SK-N-SH treated with all-trans-retinoic acid at 6 μM for 48 hours (cell line): ENCODE measurements at regions not wholly inside any gene's neighbourhood (a gene's known extent, or its start where the extent isn't known, plus 50 kb on each side); places are given as distances from the start of the nearest gene placed in this dataset.

Experiments
- ESRRG ChIP-seq: fragments of 250-450 bp; sonication (Bioruptor Pico); IDR thresholded peaks from 2 replicates; pipeline ENCODE4 v1.6.1; 2021; ENCODE audit warnings: mild to moderate bottlenecking
- TF ChIP-seq, protein P1 (sequence below): fragments of 250-450 bp; sonication (Bioruptor Pico); IDR thresholded peaks from 2 replicates; pipeline ENCODE4 v1.8.0; 2020; ENCODE audit warnings: mild to moderate bottlenecking, moderate library complexity, borderline replicate concordance

GRCh38 chr3:94996743-94997142, 933.9 kb downstream of the NSUN3 start:
- TF ChIP-seq ESRRG (CRISPR knock-in tag) = no peak
- TF ChIP-seq, protein P1, sequence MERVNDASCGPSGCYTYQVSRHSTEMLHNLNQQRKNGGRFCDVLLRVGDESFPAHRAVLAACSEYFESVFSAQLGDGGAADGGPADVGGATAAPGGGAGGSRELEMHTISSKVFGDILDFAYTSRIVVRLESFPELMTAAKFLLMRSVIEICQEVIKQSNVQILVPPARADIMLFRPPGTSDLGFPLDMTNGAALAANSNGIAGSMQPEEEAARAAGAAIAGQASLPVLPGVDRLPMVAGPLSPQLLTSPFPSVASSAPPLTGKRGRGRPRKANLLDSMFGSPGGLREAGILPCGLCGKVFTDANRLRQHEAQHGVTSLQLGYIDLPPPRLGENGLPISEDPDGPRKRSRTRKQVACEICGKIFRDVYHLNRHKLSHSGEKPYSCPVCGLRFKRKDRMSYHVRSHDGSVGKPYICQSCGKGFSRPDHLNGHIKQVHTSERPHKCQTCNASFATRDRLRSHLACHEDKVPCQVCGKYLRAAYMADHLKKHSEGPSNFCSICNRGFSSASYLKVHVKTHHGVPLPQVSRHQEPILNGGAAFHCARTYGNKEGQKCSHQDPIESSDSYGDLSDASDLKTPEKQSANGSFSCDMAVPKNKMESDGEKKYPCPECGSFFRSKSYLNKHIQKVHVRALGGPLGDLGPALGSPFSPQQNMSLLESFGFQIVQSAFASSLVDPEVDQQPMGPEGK (CRISPR knock-in tag) = no peak
